B cell (primary cell): ENCODE measurements at regions not wholly inside any gene's neighbourhood (a gene's known extent, or its start where the extent isn't known, plus 50 kb on each side); places are given as distances from the start of the nearest gene placed in this dataset.
A peak's percentile ranks its signal among the peaks of the same experiment; 100 is the strongest.

Experiments used
- ATAC-seq: fragments of 200-7000 bp; cut with Tn5 transposase; one replicate; pipeline ENCODE4 v1.10.0; 2021; ENCODE audit warnings: low read depth, mild to moderate bottlenecking, moderate number of reproducible peaks, moderate library complexity
- CTCF ChIA-PET: fragments of 350-600 bp; sonication (Branson Sonifier 250); formaldehyde crosslinking; loops from one replicate; lab custom pipeline; 2021; ENCODE audit warnings: antibody characterized with exemption, inconsistent platforms; lab: Charles Lee
- POLR2A ChIA-PET: fragments of 350-600 bp; sonication (Branson Sonifier 250); formaldehyde crosslinking; loops from one replicate; lab custom pipeline; 2021; ENCODE audit warnings: antibody characterized with exemption; lab: Charles Lee
- DNase-seq: peaks from one replicate; pipeline ENCODE4 v3.0.0; 2013
- H2AFZ ChIP-seq: 2 replicates; pipeline ENCODE4 v1.6.1; 2012; ENCODE audit warnings: mild to moderate bottlenecking, low read depth, low read length; ENCODE audit not compliant: insufficient read depth, poor library complexity, severe bottlenecking
- H3K27ac ChIP-seq, 2 donors: 1 replicate in 1 of 2; 2 replicates in 1 of 2; pipeline ENCODE4 v1.5.1; 2012 to 2013; ENCODE audit warnings: low read length in 2 of 2, mild to moderate bottlenecking in 2 of 2, moderate library complexity in 1 of 2
- H3K27me3 ChIP-seq, 4 experiments: fragments of 200-600 bp in 1 of 4; sonication (generic) in 1 of 4; replicated peaks in 1 of 4; 1 replicate in 2 of 4; 2 replicates in 2 of 4; pipeline versions ENCODE4 v1.6.1 to v1.7.0; 2013 to 2016; ENCODE audit warnings: low read length in 3 of 4, mild to moderate bottlenecking in 2 of 4, mixed read lengths in 1 of 4, moderate library complexity in 1 of 4; ENCODE audit not compliant: insufficient read depth in 4 of 4, control insufficient read depth in 3 of 4; ENCODE audit errors: control extremely low read depth in 1 of 4
- H3K36me3 ChIP-seq, 2 experiments: replicated peaks in 1 of 2; 1 replicate in 1 of 2; 2 replicates in 1 of 2; pipeline versions ENCODE4 v1.6.1 to v1.7.1; 2013; ENCODE audit warnings: low read length in 1 of 2; ENCODE audit not compliant: insufficient read depth in 2 of 2, control insufficient read depth in 1 of 2; ENCODE audit errors: control extremely low read depth in 1 of 2, extremely low read depth in 1 of 2
- H3K4me1 ChIP-seq, 2 donors: fragments of 200-600 bp in 1 of 2; sonication (generic) in 1 of 2; 1 replicate in 1 of 2; 2 replicates in 1 of 2; pipeline versions ENCODE4 v1.5.1 to v1.6.1; 2013 to 2017; ENCODE audit warnings: low read length in 2 of 2; ENCODE audit not compliant: control insufficient read depth in 2 of 2, insufficient read depth in 2 of 2
- H3K4me2 ChIP-seq: replicated peaks from 2 replicates; pipeline ENCODE3; 2012; ENCODE audit warnings: mild to moderate bottlenecking, low read depth, low read length; ENCODE audit not compliant: poor library complexity, severe bottlenecking
- H3K4me3 ChIP-seq, 5 experiments: fragments of 200-600 bp in 1 of 5; sonication (generic) in 1 of 5; 1 replicate in 3 of 5; 2 replicates in 2 of 5; pipeline versions ENCODE4 v1.5.1 to v1.7.0; 2011 to 2016; ENCODE audit warnings: low read length in 4 of 5, mild to moderate bottlenecking in 4 of 5, low read depth in 2 of 5, control low read depth in 1 of 5, moderate library complexity in 1 of 5; ENCODE audit not compliant: insufficient read depth in 1 of 5; ENCODE audit errors: control extremely low read depth in 1 of 5, extremely low read depth in 1 of 5
- H3K79me2 ChIP-seq: fragments of 200-600 bp; sonication (generic); one replicate; pipeline ENCODE4 v1.6.0; 2016; ENCODE audit warnings: low read length; ENCODE audit not compliant: control insufficient read depth, insufficient read depth
- H3K9ac ChIP-seq: fragments of 200-600 bp; sonication (generic); 2 replicates; pipeline ENCODE4 v1.6.1; 2017; ENCODE audit warnings: mild to moderate bottlenecking, low read length, moderate library complexity
- H3K9me3 ChIP-seq, 3 donors: one replicate each; pipeline versions ENCODE4 v1.6.1 to v1.7.1; 2013; ENCODE audit warnings: low read length in 2 of 3; ENCODE audit not compliant: control insufficient read depth in 2 of 3, insufficient read depth in 1 of 3; ENCODE audit errors: control extremely low read depth in 1 of 3
- H4K20me1 ChIP-seq: 2 replicates; pipeline ENCODE4 v1.6.0; 2012; ENCODE audit warnings: mild to moderate bottlenecking, low read length; ENCODE audit not compliant: insufficient read depth, control insufficient read depth, poor library complexity, severe bottlenecking
- H3K27ac Mint-ChIP-seq: one replicate; pipeline ENCODE4 v1.8.0; 2021; ENCODE audit warnings: mixed read lengths
- H3K27me3 Mint-ChIP-seq: one replicate; pipeline ENCODE4 v1.8.0; 2021; ENCODE audit warnings: mixed read lengths
- H3K4me1 Mint-ChIP-seq: one replicate; pipeline ENCODE4 v1.8.0; 2021; ENCODE audit warnings: mixed read lengths
- H3K4me3 Mint-ChIP-seq: one replicate; pipeline ENCODE4 v1.8.0; 2021; ENCODE audit warnings: mixed read lengths
- H3K9me3 Mint-ChIP-seq: one replicate; pipeline ENCODE4 v1.8.0; 2022; ENCODE audit warnings: mixed read lengths; ENCODE audit not compliant: insufficient read depth
- CTCF ChIP-seq: fragments of 200-600 bp; IDR thresholded peaks from one replicate; pipeline ENCODE4 v1.8.0; 2022; ENCODE audit warnings: antibody characterized with exemption, mild to moderate bottlenecking
- EZH2 ChIP-seq: IDR thresholded peaks from 2 replicates; pipeline ENCODE4 v1.6.1; 2012; ENCODE audit warnings: borderline replicate concordance, low read depth, mild to moderate bottlenecking, moderate library complexity, low read length; ENCODE audit not compliant: insufficient read depth, poor library complexity, severe bottlenecking
- WGBS: methylation state at CpG from one replicate; pipeline ENCODE4 v1.1.5; 2013; ENCODE audit warnings: missing lambda C conversion rate; ENCODE audit not compliant: insufficient coverage; 5-methylcytosine and 5-hydroxymethylcytosine counted together
- intact Hi-C: fragments of 100-400 bp; cut with micrococcal nuclease; formaldehyde crosslinking; loops from one replicate; pipeline ENCODE4 v1.10.0; 2022

GRCh38 chr12:14164266-14164665, 182.9 kb upstream of the GRIN2B start:
- H3K27ac ChIP-seq, result no peak overlapping the region
- no peak overlapping the region for H2AFZ ChIP-seq
- CTCF ChIA-PET, result interaction anchor here (1.1 to 10.8 kb wide), 2 partner anchors 52 to 909 kb away, joined by 3 to 211 read pairs; no protein-coding TSS in a partner anchor
- H3K9me3 Mint-ChIP-seq, result no peaks in the 10 kb centered on the region
- WGBS, result 95% methylated on average over 2 of the region's 8 CpGs
- H3K27me3 ChIP-seq, result no peaks in the 10 kb centered on the region
- intact Hi-C loops, result loop anchor here (10.0 kb wide), 1 partner anchor 199 kb away; no protein-coding TSS in a partner anchor
- no peak overlapping the region for H3K4me3 ChIP-seq
- DNase-seq (no peak), ATAC-seq (no peak)
- H3K27me3 Mint-ChIP-seq, result no peaks in the 10 kb centered on the region
- TF ChIP-seq EZH2 (no peak), CTCF (no peak)
- H3K9ac ChIP-seq, result no peak overlapping the region
- H3K9me3 ChIP-seq, result no peaks in the 10 kb centered on the region
- H3K36me3 ChIP-seq, result no peaks in the 10 kb centered on the region
- no peaks in the 10 kb centered on the region for H4K20me1 ChIP-seq
- H3K4me1 Mint-ChIP-seq, result peaks cover 15% of the 10 kb centered on the region
- H3K4me2 ChIP-seq, result no peak overlapping the region
- H3K4me3 Mint-ChIP-seq, result no peak overlapping the region
- POLR2A ChIA-PET, result no interaction called here
- H3K27ac Mint-ChIP-seq, result no peak overlapping the region
- peaks cover 3 to 5% of the 10 kb centered on the region in 2 donors for H3K4me1 ChIP-seq
- H3K79me2 ChIP-seq, result no peaks in the 10 kb centered on the region

GRCh38 chr12:14167005-14167628, 185.7 kb upstream of the GRIN2B start:
- Mint-ChIP-seq H3K9me3 (no peaks in the 10 kb centered on the region), H3K4me1 (peaks cover 25% of the 10 kb centered on the region), H3K27ac (no peak overlapping the region), H3K4me3 (no peak overlapping the region), H3K27me3 (no peaks in the 10 kb centered on the region)
- Histone ChIP-seq H3K4me3 (no peak overlapping the region), H3K9me3 (no peaks in the 10 kb centered on the region), H3K9ac (no peak overlapping the region), H3K79me2 (no peaks in the 10 kb centered on the region), H3K4me2 (no peak overlapping the region), H3K36me3 (no peaks in the 10 kb centered on the region), H3K27ac (no peak overlapping the region), H3K4me1 (peaks cover 19 to 21% of the 10 kb centered on the region in 2 donors), H3K27me3 (no peaks in the 10 kb centered on the region), H2AFZ (no peak overlapping the region), H4K20me1 (no peaks in the 10 kb centered on the region)
- intact Hi-C loops, result loop anchor here (1.0 to 10.0 kb wide), 7 partner anchors 10 to 890 kb away; no protein-coding TSS in a partner anchor
- ChIA-PET POLR2A (interaction anchor here (0.5 kb wide), 1 partner anchor 255 kb away, joined by 7 read pairs; no protein-coding TSS in a partner anchor), CTCF (interaction anchor here (0.5 to 10.8 kb wide), 43 partner anchors 10 to 1411 kb away, joined by 3 to 211 read pairs (median 5); no protein-coding TSS in a partner anchor)
- ATAC-seq, result peak; percentile 72
- peak; percentile 76 for DNase-seq
- 11% methylated on average over 1 of the region's 4 CpGs for WGBS
- no peak for TF ChIP-seq EZH2
- peak; percentile 100 for TF ChIP-seq CTCF
